Myocyte (in vitro differentiated cells): ENCODE measurements at regions not wholly inside any gene's neighbourhood (a gene's known extent, or its start where the extent isn't known, plus 50 kb on each side); places are given as distances from the start of the nearest gene placed in this dataset.
"Not testable (repeated sequence)": the region's sequence is repeated elsewhere in the genome, so short reads cannot be mapped to it uniquely, and the experiment has no call there.

Experiments used
- DNase-seq: peaks from one replicate; pipeline ENCODE4 v3.0.0-alpha.2; 2012; ENCODE audit warnings: low read depth

DNA sequence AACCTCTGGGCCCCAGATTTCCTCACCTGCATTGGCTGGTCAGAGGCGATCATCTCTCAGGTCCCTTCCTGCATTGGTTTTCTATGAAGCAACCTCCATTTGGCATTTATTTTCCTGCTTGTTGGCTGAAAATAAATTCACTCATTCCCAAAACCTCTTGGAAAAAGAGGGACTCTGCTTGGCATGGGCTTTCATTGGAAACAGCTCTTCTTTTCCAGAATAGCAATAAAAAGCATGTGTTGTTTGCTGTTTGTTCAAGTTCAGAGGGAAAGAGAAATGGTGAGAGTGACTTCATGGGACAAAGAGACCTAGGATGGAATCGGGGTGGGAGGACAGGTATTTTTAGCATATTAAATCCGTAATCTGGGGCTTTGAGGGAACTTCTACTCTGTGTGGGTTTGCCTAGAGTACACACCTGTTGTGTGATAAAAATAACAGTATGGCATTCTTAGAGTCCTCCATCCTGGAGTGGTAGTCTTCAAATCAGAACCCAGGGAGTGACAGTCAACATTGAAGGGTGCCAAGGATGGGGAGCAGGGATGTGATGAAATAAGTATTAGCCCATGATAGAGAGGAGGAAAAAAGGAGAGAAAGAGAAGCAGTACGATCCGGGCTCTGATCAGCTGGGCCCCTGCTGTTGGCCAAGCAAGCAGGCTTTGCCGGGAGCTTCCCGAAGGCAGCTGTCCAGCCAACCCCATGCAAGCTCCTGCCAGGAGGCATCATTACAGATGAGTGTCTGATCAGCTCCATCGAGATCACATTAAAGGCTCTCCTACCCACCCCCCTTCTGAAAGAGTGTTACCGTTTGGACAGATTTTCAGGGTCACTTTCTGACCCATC lies 131.9 kb upstream of the NFIA start:
- peak; percentile 82 for DNase-seq

- no peak for DNase-seq
These were observed 132.5 kb upstream of the NFIA start for GRCh38 chr1:60949826-60950197.

DNA sequence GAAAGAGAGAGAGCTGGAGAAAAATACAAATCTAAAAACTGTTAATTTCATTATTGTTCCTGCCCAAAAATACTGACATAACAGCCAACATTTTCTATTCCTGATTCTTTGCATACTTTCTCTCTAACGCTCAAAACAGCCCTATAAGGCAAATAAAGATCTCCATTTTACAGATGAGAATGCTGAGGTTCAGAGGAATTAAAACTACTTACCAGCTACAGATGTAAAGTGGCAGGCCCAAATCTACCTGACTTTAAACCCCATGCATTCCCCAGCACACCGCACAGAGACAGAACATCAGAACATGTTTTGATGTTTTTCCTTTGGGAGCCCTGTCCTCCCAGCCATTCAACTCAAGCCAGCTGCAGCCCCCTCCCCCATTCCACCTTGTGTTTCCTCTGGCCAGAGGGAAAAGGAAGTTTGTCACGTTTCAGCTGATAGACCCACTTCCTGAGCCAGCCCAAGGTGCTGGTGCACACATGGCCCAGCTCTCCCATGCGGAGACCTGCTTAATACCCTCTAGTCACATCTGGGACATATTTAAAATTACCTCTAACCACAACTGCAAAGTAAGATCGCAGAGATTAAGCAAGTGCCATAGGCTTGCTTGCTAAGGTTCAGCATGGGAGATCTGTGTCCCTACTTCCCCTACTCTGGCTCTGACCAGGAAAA lies 133.1 kb upstream of the NFIA start:
- DNase-seq: no peak

GRCh38 chr1:60948486-60948885 lies 133.9 kb upstream of the NFIA start:
- no peak for DNase-seq

DNA sequence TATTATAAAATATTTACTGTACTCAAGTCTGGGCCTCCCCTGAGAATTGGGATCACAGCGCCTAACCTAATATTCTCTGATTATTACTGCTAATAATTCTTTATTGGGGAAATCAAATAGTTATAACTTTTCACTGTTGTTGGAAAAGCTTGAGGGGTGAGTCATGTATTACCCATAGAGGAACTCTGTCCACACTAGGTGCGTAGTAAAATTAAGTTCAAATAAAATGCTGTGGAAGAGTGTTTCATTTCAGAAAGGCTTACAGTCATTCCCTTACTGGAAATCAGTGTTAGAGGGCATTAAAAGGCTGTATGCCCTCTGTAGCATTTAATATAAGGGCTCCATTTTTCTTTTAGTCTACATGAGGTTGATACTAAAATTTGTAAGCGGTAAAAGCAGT lies 135.0 kb upstream of the NFIA start:
- no peak for DNase-seq

- DNase-seq: peak; percentile 86
These were observed 139.3 kb upstream of the NFIA start for GRCh38 chr1:60942896-60943638.

- DNase-seq: no peak
These were observed 140.1 kb upstream of the NFIA start for GRCh38 chr1:60942291-60942690.

GRCh38 chr1:60940685-60941084 lies 141.7 kb upstream of the NFIA start:
- DNase-seq: not testable (repeated sequence)

- peak; percentile 41 for DNase-seq
These were observed 144.6 kb upstream of the NFIA start for GRCh38 chr1:60937720-60938119.

GRCh38 chr1:60936591-60937342 lies 145.6 kb upstream of the NFIA start:
- DNase-seq: no peak

DNA sequence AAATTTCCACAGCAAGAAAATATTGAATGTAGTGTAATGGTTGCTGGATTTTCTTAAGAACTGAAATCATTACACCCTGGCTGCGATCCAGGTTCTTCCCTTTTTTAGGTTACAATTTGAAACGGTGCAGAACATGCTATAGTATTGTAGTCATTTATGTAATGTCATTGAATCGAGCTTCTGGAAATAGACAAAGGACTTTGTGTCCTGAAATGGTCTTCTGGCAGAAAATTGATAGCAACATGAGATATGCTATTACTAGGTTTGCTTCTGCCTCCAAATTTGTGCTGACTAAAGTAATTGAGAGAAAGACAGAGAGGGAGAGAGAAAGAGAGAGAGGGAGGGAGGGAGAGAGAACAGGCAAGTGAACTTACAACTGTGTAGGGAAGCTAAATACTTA lies 146.2 kb upstream of the NFIA start:
- DNase-seq: no peak

GRCh38 chr1:60935599-60936110 lies 146.7 kb upstream of the NFIA start:
- DNase-seq: no peak

DNA sequence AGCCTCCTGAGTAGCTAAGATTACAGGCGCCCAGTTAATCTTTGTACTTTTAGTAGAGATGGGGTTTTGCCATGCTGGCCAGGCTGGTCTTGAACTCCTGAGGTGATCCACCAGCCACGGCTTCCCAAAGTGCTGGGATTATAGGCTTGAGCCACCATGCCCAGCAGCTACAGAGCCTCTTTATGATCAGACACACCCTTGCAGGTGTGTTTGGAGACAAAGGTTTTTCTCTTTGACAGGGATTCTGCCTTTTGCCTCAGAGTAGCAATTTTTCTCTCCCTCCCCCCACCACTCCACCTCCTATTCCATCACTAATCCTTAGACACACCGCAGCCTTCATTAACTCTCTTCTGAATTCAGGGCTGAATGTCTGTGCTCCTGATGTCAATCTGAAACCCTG lies 152.2 kb upstream of the NFIA start:
- no peak for DNase-seq

- no peak for DNase-seq
These were observed 157.2 kb upstream of the NFIA start for GRCh38 chr1:60924964-60925798.

GRCh38 chr1:60924165-60924564 lies 158.2 kb upstream of the NFIA start:
- DNase-seq: no peak

DNA sequence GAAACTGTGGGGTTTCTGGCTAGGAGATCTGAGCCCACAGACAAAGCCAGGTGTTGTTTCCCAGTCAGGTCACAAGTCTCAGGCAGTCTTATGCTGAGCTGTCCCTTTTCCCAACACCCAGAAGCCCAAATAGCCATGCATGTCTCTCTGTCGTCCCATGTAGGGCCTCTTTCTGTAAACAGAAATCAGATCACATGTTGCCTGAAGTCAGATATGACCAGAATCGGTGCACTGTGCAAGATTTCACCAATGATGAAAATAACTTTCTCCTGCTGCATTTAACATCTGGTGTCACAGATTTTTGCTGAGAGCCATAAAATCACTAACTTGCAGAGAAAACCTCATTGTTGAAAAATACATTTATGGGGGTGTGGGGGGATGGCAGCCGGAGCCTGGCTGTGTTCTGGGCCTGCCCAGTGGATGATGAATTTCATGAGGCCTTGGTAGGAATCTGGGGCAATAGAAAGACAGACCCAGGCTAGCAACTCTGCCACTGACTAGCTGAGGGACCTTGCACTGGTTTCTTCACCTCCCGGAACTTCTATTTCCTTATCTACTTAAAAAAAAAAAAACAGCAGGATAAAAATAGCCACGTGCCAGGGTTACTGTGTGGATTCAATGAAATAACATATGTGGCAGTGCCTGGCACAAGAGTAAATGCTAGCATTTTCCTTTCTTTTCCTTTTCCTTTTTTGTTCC lies 158.8 kb upstream of the NFIA start:
- no peak for DNase-seq

DNA sequence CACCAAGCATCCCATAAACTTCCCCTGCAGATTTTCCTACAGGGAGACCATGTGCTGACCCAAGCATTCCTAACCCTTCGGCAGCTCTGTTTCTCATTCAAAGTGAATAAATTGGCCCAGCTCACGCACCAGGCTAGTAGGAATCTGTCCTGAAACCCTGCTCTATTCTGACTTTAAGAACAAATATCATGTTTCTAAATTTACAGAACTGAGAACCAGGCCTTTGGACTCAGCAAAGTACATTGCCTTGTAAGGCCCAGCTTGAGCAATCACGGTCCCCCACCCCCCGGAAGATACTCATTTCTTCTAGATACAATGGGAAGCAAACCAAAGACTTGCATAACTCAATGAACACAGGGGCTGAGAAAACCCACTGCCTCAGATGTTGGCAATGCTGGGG lies 160.1 kb upstream of the NFIA start:
- no peak for DNase-seq

- DNase-seq: no peak
These were observed 161.2 kb upstream of the NFIA start for GRCh38 chr1:60921175-60921574.

DNA sequence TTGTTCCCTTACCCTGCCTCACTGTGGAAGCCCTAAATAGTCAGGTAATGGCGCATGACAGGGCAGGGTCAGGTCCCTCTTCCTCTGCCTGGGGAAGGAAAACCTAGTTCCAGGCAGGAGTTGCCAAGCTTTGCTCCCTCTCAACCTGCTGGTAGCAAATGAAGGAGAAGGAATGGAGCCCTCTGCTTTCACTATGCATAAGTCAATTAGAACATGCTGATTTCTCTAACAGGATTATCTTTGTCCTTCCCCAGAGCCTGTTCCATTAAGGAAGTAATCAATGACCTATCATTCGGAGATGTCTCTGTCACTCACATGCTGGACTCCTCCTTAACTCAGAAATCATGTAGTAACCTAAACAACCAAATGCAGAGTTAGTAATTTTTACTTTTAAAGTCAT lies 161.8 kb upstream of the NFIA start:
- no peak for DNase-seq

DNA sequence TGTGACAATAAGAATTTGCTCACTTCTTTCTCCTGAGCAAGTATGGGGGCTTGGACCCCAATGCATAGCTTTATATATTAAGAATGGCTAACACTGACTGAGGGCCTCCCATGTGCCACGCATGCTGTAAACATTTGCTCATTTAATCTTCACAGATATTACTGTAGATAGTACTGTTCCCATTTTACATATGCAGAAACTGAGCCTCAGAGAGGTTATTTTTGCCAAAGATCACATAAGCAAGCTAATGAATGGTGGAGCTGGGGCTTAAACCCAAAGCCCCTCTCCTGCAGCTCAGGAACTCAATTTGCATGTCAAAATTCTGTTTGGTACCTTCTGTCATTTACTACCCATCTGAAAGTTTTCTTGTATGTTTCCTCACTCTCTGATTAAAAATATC lies 163.5 kb upstream of the NFIA start:
- no peak for DNase-seq
